Left lung (tissue), 4 donors: ENCODE measurements at regions not wholly inside any gene's neighbourhood (a gene's known extent, or its start where the extent isn't known, plus 50 kb on each side); places are given as distances from the start of the nearest gene placed in this dataset.

Experiments
- ATAC-seq: fragments of 200-7000 bp; cut with Tn5 transposase; one replicate; pipeline ENCODE4 v1.9.1; 2020; ENCODE audit warnings: moderate library complexity
- DNase-seq, 4 donors: peaks; one replicate each; pipeline ENCODE4 v3.0.0-alpha.2; 2013 to 2020
- H3K27ac ChIP-seq, 2 donors: fragments of 200-600 bp; sonication (generic) in 1 of 2; one replicate each; pipeline versions ENCODE4 v1.5.0 to v1.8.0; 2020 to 2021
- H3K27me3 ChIP-seq, 2 donors: fragments of 200-600 bp; sonication (generic) in 1 of 2; one replicate each; pipeline versions ENCODE4 v1.5.0 to v1.8.0; 2020 to 2021
- H3K36me3 ChIP-seq, 2 donors: fragments of 200-600 bp; sonication (generic) in 1 of 2; one replicate each; pipeline versions ENCODE4 v1.5.0 to v1.8.0; 2020 to 2021
- H3K4me1 ChIP-seq, 2 donors: fragments of 200-600 bp; one replicate each; pipeline ENCODE4 v1.8.0; 2021
- H3K4me3 ChIP-seq, 2 donors: fragments of 200-600 bp; sonication (generic) in 1 of 2; one replicate each; pipeline versions ENCODE4 v1.5.0 to v1.8.0; 2020 to 2021; ENCODE audit warnings: mild to moderate bottlenecking in 1 of 2
- H3K9me3 ChIP-seq, 2 donors: fragments of 200-600 bp; sonication (generic) in 1 of 2; one replicate each; pipeline versions ENCODE4 v1.5.0 to v1.8.0; 2020 to 2021
- CTCF ChIP-seq, 2 donors: fragments of 200-600 bp; sonication (generic) in 1 of 2; IDR thresholded peaks; one replicate each; pipeline versions ENCODE4 v1.5.0 to v1.8.0; 2021; ENCODE audit warnings: antibody characterized with exemption in 2 of 2
- intact Hi-C, 2 donors: fragments of 100-400 bp; cut with DNase I; formaldehyde crosslinking; loops; one replicate each; pipeline versions ENCODE4 v1.11.2 to v1.14.2; 2022
- donor health status: DM: no; HTN: yes; CAD: no.
- donor health status: DM: no; HTN: no; CAD: no.

- DNase-seq (no peak), ATAC-seq (no peak)
- Histone ChIP-seq H3K9me3 (no peaks in the 10 kb centered on the region), H3K27me3 (no peaks in the 10 kb centered on the region), H3K36me3 (no peaks in the 10 kb centered on the region), H3K4me3 (no peak overlapping the region), H3K4me1 (no peaks in the 10 kb centered on the region), H3K27ac (no peak overlapping the region)
- no peak for TF ChIP-seq CTCF (IDR thresholded peaks at IDR 0.05)
- intact Hi-C loops = no loop called here
These were observed 151.1 kb upstream of the ADGRL3 start for GRCh38 chr4:61049018-61049417.

DNA sequence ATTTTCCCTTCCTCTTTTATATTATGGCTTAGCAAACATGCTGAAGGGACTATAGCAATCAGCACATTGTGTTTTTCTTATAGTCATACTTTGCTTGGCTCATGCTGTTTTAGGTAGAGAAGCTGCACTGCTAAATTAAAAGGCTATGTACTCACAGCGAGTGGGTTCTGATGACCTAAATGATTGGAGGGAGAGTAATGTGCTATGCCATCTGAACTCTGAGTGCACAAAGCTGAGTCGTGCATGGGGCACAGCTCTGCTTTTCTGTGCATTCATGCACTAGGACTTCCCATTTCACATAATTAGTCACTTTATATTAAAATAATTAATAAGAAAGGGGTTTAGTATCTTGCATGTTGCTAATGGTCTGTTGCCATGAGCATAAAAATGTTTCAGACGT, 132.7 kb upstream of the ADGRL3 start:
- Histone ChIP-seq H3K27ac (no peak overlapping the region), H3K27me3 (no peaks in the 10 kb centered on the region), H3K36me3 (no peaks in the 10 kb centered on the region), H3K4me1 (no peaks in the 10 kb centered on the region), H3K4me3 (no peak overlapping the region), H3K9me3 (no peaks in the 10 kb centered on the region)
- intact Hi-C loops = no loop called here
- ATAC-seq (no peak), DNase-seq (no peak)
- no peak for TF ChIP-seq CTCF (IDR thresholded peaks at IDR 0.05)

DNA sequence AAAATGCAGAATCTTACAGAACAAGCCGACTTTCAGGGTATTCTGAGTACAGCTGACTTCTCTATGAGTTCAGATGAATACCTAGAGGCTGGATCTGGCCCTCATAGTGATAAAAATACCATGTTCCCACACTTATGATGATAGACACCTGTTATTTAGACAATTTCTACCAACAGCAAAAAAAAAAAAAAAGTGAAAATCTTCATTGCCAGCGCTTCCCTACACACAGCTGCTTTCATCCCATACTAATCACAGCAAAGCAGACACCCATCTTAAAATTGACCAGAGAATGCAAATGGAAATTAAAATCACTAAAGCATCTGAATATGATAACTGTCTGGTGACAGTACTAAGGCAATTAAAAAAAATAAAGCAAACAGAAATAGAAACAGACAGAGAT, 132.1 kb upstream of the ADGRL3 start:
- no peak for DNase-seq
- H3K9me3 ChIP-seq = no peaks in the 10 kb centered on the region
- no peaks in the 10 kb centered on the region for H3K36me3 ChIP-seq
- no peak overlapping the region for H3K4me3 ChIP-seq
- no peaks in the 10 kb centered on the region for H3K4me1 ChIP-seq
- no peaks in the 10 kb centered on the region for H3K27me3 ChIP-seq
- H3K27ac ChIP-seq = no peak overlapping the region
- intact Hi-C loops = no loop called here
- no peak for ATAC-seq
- no peak for TF ChIP-seq CTCF (IDR thresholded peaks at IDR 0.05)

DNA sequence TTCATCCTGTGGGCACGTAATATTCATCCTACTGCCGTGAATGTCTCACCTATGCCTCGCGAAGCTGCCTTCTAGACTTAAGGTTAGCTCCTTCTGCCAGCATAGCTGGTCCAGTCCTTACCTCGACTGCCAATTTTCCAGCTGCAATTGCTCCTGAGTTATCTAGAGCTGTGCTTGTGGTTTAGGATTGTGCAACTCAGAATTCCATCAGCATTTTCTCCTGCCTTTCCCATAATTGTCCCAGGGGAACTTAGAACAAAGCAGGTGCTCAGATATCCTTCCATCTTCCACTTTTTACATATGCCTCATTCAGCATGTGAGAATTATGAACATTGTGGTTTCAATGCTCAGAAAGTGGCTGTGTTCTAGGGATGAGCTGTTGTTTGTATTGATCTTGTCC, 131.4 kb upstream of the ADGRL3 start:
- no peak for DNase-seq
- intact Hi-C loops = no loop called here
- Histone ChIP-seq H3K27ac (no peak overlapping the region), H3K4me3 (no peak overlapping the region), H3K36me3 (no peaks in the 10 kb centered on the region), H3K9me3 (no peaks in the 10 kb centered on the region), H3K4me1 (no peaks in the 10 kb centered on the region), H3K27me3 (no peaks in the 10 kb centered on the region)
- no peak for ATAC-seq
- TF ChIP-seq CTCF (IDR thresholded peaks at IDR 0.05) = no peak

DNA sequence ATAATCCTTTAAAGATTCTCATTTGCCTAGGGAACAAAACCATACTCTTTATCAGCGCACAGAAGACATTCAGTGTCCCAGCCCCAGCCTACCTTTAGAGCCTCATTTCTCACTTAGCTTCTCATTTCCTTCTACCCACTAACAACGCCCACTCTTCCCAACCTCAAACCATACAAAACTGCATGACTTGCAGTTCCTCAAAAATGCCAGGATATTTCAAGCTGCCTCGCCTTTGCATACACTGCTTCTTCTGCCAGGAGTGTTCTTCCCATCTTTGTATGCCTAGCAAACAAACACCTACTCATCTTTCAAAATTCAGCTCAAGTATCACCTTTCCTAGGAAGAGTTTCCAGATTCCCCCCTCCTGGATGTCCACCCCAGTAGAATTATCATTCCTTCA, 129.9 kb upstream of the ADGRL3 start:
- H3K27me3 ChIP-seq = no peaks in the 10 kb centered on the region
- no peaks in the 10 kb centered on the region for H3K9me3 ChIP-seq
- H3K4me1 ChIP-seq = no peaks in the 10 kb centered on the region
- intact Hi-C loops = no loop called here
- TF ChIP-seq CTCF (IDR thresholded peaks at IDR 0.05) = no peak
- H3K36me3 ChIP-seq = no peaks in the 10 kb centered on the region
- DNase-seq (no peak), ATAC-seq (no peak)
- no peak overlapping the region for H3K27ac ChIP-seq
- no peak overlapping the region for H3K4me3 ChIP-seq
